Stimulated activated naive CD8-positive, alpha-beta T cell treated with anti-CD3 and anti-CD28 coated beads, Interleukin-15, Interleukin-2, amounts not matched to agents 100 U/mL and 50 U/mL, for 24 hours (primary cell): ENCODE measurements at regions not wholly inside any gene's neighbourhood (a gene's known extent, or its start where the extent isn't known, plus 50 kb on each side); places are given as distances from the start of the nearest gene placed in this dataset.

Source experiments
- ATAC-seq: fragments of 150-1000 bp; cut with Tn5 transposase; one replicate; pipeline ENCODE4 v1.10.0; 2021
- DNase-seq: peaks from one replicate; pipeline ENCODE4 v3.0.0; 2021

DNA sequence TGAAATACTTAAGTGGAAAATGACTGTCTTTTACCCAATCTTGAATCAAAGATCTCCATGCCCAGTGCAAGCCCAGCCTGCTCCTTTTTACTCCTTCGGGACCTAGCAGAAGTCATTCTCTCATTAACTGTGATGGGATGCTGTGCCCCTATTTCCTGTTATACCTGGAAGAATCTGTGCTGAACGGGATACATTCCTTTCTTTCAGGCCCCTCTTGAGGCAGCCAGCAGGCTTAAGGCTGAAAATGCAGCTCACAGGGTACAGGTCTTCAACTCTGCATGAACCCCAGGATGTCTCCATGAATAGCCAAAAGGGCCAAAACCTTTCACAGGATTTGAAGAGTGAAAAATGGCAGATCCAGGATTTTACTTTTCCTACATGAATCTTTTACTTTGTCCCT is 784.8 kb upstream of the KLHL29 start:
- ATAC-seq (no peak), DNase-seq (no peak)

DNA sequence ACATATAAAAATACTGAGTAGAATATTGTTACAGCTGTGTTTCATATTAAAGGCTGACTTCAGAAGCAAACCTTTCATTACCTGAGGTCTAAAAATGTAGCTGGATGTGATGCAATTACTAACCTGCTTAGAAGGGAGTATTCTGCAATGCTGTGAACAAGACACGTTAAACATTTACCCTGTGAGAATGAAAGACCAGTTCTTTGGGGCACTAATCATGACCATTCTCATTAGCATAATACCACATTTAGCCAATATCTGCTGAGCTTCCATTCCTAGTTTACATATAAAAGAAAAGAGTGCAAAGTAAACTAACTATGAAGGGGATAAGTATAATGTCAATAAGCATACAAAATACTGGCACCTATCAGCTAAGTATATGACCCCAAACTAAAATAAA is 784.0 kb upstream of the KLHL29 start:
- no peak for ATAC-seq
- no peak for DNase-seq

GRCh38 chr2:22604136-22604535 is 780.8 kb upstream of the KLHL29 start:
- ATAC-seq (no peak), DNase-seq (no peak)

DNA sequence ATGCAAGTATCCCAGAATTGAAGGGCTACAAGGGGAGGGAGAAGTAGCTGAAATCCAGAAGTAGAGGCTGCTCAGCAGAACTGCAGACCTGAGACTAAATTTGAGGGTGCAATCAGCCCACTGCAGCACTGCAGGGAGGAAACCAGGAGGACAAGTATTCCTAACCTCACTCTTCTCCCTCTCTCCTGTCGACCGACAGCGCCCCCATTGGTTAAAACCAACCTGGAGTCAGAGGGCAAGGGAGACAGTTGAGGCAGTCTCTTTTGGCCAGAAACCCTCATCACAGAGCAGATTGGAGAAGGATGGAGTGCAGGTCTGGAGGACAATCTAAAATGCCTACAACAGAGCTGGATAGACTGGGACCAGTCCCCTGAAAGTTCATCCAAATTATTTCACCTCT is 768.9 kb upstream of the KLHL29 start:
- ATAC-seq = no peak
- no peak for DNase-seq

- ATAC-seq (no peak), DNase-seq (no peak)
Observed at GRCh38 chr2:22623620-22624019, 761.4 kb upstream of the KLHL29 start.

- DNase-seq (peak; percentile 2), ATAC-seq (no peak)
Observed at GRCh38 chr2:22626621-22627020, 758.4 kb upstream of the KLHL29 start.

- DNase-seq (no peak), ATAC-seq (no peak)
Observed at GRCh38 chr2:22628221-22628620, 756.8 kb upstream of the KLHL29 start.

DNA sequence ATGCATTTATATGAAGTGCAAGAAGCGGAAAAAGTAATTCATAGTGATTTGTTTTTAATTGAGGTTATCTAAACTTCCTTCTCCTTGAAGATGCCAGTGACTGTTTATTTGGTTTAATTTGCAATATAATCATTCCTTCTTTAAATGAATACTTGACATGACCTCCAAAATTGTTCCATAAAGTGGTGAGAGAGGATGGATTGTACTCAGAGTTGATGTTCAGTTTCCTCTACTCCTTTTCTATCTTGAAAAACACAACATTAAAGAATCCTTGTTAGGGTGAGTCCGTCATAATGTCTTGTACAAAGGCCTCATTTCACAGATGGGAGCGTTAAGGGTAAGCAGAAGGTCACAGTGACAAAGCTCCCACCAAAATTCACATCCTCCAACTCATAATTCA is 756.1 kb upstream of the KLHL29 start:
- no peak for DNase-seq
- no peak for ATAC-seq

GRCh38 chr2:22634167-22634566 is 750.8 kb upstream of the KLHL29 start:
- DNase-seq (no peak), ATAC-seq (no peak)

GRCh38 chr2:22656426-22656825 is 728.6 kb upstream of the KLHL29 start:
- no peak for DNase-seq
- ATAC-seq = no peak

DNA sequence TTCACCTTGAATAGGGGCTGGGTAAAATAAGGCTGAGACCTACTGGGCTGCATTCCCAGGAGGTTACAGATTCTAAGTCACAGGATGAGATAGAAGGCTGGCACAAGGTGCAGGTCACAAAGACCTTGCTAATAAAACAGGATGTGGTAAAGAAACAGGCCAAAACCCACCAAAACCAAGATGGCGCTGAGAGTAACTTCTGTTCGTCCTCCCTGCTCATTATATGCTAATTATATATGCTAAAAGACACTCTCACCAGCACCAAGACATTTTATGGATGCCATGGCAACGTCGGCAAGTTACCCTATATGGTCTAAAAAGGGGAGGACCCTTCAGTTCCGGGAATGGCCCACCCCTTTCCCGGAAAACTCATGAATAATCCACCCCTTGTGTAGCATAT is 711.5 kb upstream of the KLHL29 start:
- DNase-seq (no peak), ATAC-seq (no peak)

GRCh38 chr2:22683914-22684313 is 701.1 kb upstream of the KLHL29 start:
- no peak for DNase-seq
- ATAC-seq = no peak

DNA sequence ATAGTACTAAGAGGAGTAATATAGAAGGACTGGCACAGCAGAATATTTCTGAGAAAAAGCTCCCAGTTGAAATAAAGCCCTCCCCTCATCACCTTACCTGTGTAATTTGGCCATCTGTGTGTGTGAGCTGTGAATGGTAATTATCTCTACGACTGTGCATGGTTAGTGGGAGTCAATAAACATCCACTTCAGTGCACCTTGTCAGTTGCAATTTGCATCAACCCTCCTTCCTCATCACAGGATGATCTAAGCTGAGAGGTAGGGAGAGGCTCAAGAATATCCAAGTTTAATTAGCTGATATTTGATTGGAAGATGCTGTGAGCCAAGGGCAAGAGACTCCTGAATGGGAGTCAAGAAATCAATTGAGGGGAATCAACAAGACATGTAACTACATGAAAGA is 694.9 kb upstream of the KLHL29 start:
- DNase-seq (no peak), ATAC-seq (no peak)

- no peak for ATAC-seq
- DNase-seq = no peak
Observed at GRCh38 chr2:22691666-22692065, 693.3 kb upstream of the KLHL29 start.

DNA sequence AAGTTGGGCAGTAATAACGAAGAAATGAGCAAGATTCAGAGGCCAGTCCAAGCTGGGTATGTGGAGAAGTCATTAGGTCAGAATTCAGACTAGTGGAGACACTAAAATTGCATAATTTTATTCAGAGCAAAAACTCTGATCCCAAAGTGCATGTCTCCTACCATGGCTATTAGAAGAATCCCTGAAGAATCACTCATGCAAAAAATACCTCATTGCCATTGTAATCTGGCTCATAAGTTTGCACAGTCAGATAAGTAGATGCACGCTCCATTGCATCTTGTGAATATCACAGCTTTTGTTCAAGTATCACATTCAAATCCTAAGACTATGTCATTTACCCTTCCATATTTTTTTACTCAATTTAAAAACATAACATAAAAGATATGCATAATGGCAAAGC is 692.2 kb upstream of the KLHL29 start:
- no peak for DNase-seq
- ATAC-seq = no peak

GRCh38 chr2:22694300-22694699 is 690.7 kb upstream of the KLHL29 start:
- ATAC-seq = no peak

DNA sequence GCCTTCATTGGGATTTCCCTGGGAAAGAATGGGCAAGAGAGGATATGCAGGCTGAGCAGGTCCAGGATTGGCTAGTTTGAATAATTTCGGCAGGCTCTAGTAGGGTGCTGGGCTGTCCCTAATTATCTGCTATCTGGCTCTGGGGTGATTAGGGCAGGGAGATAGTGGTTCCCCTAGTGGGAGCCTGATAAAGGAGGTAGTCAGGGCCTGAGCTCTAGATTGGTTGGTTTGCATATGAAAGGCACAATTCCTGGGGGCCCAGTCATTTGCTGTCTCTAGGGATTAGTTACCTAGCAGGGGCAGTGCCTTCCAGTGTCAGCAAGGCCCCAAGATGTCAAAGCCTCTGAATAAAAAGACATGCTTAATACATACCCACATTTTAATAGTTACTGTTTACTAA is 690.1 kb upstream of the KLHL29 start:
- ATAC-seq (no peak), DNase-seq (no peak)

More at GRCh38 chr2:22694300-22694699, 690.7 kb upstream of the KLHL29 start:
- no peak for DNase-seq

GRCh38 chr2:22697054-22697788 is 687.8 kb upstream of the KLHL29 start:
- ATAC-seq (no peak), DNase-seq (no peak)

GRCh38 chr2:22701561-22702160 is 683.3 kb upstream of the KLHL29 start:
- ATAC-seq (no peak), DNase-seq (no peak)

GRCh38 chr2:22703286-22703920 is 681.6 kb upstream of the KLHL29 start:
- no peak for ATAC-seq

GRCh38 chr2:22719396-22719795 is 665.6 kb upstream of the KLHL29 start:
- DNase-seq = no peak
- ATAC-seq = no peak

More at GRCh38 chr2:22703286-22703920, 681.6 kb upstream of the KLHL29 start:
- DNase-seq = no peak

GRCh38 chr2:22729466-22729865 is 655.5 kb upstream of the KLHL29 start:
- ATAC-seq = no peak
- DNase-seq = no peak

DNA sequence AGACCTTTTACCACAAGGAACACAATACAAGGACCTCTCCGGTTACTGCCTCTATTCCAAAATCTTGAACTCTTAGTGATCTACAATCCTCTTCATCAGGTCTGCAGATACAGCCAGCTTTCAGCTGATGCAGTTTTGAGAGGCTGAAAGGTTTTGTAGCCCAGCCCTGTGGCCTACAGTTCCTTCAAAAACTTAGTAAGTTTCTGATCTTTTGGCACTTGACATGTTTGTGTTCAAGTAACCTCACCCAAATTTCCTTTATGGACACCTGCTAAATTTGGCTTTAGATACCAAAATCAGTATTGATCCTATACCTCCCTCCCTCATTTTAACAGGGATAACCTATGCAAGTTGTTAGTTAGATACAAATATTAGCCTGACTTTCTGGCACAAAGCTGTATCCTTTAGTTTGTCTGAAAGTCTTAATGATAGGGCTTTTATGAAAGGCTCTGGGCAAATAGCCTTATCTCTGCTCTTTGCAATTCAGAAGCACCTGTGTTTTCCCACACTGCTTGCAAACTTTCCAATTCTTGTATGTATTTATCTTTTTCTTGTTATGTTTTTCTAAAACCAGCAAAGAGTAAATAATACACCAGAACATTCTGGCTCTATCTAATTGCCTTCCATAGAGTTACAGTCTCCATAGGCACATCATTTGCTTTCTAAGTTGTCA is 650.5 kb upstream of the KLHL29 start:
- DNase-seq = no peak
- no peak for ATAC-seq
